Inflammatory macrophage treated with lipopolysaccharide for 4 hours (primary cell): ENCODE measurements at regions not wholly inside any gene's neighbourhood (a gene's known extent, or its start where the extent isn't known, plus 50 kb on each side); places are given as distances from the start of the nearest gene placed in this dataset.
"Not testable (repeated sequence)": the region's sequence is repeated elsewhere in the genome, so short reads cannot be mapped to it uniquely, and the experiment has no call there.

ENCODE experiments used
- DNase-seq: peaks from one replicate; pipeline ENCODE4 v3.0.0-alpha.2; 2020

DNA sequence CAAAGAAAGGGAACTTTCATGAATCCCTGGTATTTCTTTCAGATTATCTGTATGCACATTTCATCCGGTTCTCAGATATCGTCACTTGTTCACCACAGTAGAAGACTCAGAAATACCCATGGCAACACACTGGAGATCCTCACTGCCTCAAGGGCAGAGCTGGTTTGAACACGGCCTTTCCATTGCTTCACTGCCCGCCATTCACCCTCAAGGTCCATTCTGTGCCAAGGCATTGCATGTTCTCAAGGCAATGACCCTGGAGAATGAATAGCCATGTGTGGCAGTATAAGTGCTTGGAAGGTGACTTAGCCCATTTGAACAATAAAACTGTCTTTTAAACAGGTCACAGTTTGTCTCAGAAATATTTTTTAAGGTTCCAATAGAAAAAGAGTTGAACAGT lies 606.5 kb downstream of the IPMK start:
- DNase-seq: no peak

DNA sequence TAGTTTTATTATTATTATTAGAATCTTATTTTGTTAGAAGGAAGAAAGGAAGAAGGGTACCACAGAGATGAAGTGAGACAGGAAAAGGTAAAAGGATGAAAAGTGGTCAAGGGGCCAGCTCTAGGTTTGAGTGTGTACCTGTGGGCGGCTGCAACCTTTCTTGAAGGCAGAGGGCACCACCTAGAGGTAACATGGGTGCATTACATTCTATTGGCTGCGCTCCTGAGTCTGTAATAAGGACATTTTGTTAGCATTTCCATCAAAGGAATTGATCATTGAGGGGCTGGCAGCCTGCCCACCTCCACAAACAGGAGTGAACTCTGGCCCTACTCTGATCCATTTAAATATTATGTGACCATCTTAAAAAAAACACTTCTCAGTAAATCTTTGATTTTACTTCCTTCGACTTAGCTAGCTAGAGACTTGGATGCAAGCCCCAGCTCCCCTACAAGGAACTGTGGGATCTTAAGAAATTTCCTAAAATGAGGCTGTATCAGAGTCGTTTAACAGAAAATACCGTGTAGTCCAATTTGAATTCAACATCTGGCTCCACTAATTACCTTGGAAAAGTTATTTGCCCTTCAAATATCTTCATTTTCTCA lies 610.4 kb downstream of the IPMK start:
- DNase-seq: peak; percentile 56

GRCh38 chr10:57654856-57655255 lies 612.8 kb downstream of the IPMK start:
- DNase-seq: no peak

- DNase-seq: not testable (repeated sequence)
Measured at GRCh38 chr10:57645108-57645507, 622.6 kb downstream of the IPMK start.

- DNase-seq: no peak
Measured at GRCh38 chr10:57638411-57638810, 629.3 kb downstream of the IPMK start.

DNA sequence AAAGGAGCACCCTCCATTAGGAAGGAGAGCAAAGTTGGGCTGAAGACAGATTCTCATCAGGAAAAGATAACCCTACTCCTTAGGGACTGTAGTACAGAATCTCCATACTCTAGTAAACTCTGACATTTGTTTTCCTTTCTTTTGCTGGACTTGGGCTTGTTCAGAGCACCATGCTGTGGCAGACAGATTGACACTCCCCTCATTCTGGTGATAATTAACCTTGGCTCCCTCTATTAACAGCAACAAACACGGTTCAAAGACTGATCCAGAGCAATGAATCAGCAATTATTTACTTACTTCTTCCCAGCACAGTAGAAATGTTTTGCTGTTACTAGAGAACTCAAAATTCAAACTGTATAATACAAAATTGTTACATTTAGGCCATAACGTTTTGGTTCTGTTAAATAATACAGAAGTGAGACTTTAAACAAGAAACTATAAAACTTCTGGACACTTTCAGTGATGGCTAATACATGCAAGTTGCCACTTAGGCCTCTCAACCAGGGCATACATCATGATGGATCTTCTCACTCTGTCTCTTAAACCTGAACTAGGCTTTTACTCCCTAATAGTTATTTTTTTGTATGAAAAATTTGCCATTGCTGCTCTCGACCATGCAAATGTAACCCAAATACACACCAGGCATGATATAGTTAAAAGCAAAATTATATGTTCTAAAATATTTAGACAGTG lies 639.0 kb downstream of the IPMK start:
- no peak for DNase-seq

GRCh38 chr10:57627642-57628178 lies 640.0 kb downstream of the IPMK start:
- no peak for DNase-seq

DNA sequence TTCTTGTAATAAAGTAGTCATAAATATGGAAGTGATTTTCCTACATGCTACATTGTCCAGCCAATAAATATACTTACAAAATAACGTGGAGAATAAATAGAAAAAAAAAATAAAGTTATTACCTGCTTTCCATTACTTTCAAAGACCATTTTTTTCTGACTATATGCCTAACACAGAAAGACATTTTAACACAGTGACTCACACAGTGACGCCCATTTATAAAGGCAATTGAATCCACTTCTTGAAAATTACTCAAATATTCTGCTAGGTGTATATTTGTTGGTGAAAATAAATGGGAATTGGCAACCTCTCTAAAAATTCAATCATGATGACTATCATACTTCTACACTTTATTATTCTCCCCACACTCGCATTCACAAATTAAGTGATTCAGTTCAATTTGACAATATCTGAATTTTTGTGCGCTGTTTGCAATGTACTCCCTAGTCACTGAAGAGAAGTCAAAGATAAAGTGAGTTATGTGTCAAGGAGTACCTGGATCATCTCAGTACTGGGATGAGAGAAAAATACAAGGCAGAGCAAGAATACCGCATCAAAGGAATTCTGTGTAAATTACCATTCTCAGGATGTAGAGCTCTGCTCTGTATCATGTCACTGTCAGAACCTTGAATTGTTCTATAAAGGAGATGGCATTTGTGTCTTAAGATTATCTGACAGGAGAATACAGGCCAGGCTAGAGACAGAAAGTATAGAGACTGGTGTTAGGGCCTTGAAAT lies 642.7 kb downstream of the IPMK start:
- DNase-seq: no peak

GRCh38 chr10:57624066-57624465 lies 643.6 kb downstream of the IPMK start:
- DNase-seq: no peak

GRCh38 chr10:57621466-57621865 lies 646.2 kb downstream of the IPMK start:
- no peak for DNase-seq

DNA sequence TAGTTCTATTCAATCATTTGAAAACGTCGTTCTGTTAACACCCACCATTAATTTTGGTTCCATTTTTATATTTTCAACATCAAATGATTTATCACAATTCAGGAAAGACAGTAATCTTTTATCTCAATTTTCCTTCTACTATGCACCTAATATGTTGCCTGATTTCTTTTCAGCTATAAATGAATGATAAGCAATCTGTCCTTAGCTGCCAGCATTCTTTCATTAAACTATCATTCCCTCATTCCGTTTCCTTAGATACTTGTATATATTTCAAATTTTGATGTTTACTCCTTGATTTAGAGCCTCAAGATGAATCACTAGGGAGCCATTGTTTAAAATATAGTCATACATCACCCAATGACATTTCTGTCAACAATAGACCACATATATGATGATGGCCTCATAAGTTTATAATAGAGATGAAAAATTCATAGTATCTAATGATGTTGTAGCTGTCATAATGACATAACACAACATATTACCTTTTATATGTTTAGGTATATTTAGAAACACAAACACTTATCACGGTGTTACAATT lies 661.7 kb downstream of the IPMK start:
- no peak for DNase-seq

DNA sequence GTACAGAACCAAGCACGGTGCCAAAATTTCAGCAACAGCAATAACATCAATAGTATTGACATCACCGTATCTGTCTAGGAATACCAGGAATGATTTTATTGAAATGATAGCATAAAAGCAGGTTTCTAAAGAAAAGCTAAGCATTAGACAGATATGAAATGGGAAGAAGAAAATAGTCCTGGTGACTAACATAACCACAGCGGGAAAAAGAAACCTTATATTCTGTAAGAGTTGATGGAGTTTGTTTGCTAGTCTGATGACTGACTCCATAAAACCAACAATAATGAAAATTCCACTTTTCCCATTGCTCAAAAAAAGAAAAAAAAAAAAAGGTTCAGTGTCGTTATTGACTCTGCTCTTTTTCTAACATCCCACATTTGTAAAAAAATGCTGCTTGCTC lies 668.3 kb downstream of the IPMK start:
- no peak for DNase-seq

- DNase-seq: no peak
Measured at GRCh38 chr10:57593983-57594573, 673.6 kb downstream of the IPMK start.

DNA sequence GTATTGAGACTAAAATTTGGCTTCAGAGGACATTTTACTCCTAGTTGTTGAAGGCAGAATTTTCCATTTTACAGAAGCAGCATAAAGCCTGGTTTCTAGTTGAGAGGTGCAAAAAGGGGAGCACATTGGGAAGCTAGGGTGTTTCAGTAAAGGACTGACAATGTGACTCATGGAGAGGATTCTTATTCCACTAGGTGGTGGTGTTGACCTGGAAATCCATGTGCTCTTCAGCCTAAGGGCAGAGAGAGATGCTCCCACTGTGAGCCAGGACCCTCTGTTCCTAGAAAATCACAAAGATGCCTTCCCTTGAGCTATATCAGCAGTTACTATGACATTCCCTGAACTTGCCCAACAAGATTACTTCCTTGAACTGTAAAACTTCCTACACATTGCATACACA lies 687.8 kb downstream of the IPMK start:
- no peak for DNase-seq

GRCh38 chr10:57562211-57562610 lies 705.5 kb downstream of the IPMK start:
- no peak for DNase-seq

DNA sequence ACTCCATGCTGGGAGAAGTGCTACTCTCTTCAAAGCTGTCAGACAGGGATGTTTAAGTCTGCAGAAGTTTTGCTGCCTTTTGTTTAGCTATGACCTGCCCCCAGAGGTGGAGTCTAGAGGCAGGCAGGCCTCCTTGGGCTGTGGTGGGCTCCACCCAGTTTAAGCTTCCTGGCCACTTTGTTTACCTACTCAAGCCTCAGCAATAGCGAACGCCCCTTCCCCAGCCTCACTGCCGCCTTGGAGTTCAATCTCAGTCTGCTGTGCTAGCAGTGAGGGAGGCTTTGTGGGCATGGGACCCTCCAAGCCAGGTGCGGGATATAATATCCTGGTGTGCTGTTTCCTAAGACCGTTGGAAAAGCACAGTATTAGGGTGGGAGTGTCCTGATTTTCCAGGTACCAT lies 715.9 kb downstream of the IPMK start:
- DNase-seq: not testable (repeated sequence)

DNA sequence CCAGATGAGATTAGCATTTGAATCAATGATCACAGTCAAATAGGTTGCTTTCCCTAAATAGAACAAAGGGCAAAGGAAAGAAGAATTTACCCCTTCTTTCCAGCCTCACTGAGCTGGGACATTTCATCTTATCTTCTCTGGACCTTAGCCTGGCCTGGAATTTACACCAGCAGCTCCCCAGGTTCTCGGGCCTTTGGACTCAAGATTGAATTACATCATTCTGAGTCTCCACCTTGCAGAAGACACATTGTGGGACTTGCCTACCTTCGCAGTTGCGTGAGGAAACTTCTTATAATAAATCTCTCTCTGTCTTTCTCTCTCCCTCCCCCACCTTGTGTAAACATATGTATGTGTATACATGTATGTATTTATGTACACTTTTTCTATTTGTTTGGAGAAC lies 732.4 kb downstream of the IPMK start:
- DNase-seq: no peak

DNA sequence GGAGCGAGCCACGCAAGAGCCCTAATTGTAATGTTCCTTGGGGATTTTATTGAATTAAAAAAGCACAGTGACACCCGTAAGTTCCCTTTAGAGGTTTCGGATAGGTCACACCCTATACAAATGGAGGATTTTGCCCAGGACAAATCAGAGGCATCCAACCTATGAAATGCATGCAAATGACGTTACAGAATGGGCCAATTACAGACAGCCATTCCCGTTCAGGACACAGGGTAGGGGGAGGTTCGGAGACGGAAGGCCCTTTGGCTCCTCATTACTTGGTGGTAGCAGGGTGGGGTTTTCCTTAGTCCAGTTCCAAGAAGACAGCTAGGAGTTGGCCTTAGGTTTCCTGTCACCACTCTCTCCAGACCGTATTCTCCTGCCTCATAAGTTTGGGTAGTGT lies 754.1 kb downstream of the IPMK start:
- DNase-seq: no peak

- DNase-seq: no peak
Measured at GRCh38 chr10:57507788-57508187, 759.9 kb downstream of the IPMK start.

GRCh38 chr10:57506414-57507094 lies 761.1 kb downstream of the IPMK start:
- DNase-seq: no peak

DNA sequence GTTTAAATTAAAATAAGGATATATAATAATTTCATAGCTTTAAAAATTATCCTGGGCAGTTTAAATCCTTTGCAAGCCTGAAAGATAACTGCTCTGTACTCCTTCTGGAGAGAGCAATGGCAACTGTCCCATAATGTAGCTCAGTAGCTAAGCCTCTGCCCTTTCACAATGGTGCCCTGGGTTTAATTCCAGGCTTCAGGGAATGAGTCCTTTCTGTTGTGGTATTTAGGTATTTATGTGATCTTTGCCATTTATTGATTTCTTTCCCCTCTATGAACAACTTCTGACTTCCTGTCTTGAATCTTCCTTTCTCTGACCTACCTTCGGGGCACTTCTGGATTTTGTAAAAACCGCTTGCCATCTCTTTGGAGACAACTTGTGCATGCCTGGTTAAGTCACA lies 773.2 kb downstream of the IPMK start:
- no peak for DNase-seq

GRCh38 chr10:57482259-57482658 lies 785.4 kb downstream of the IPMK start:
- no peak for DNase-seq
